ENCODE measurements at regions not wholly inside any gene's neighbourhood (a gene's known extent, or its start where the extent isn't known, plus 50 kb on each side); places are given as distances from the start of the nearest gene placed in this dataset.

GRCh38 chr10:78187371-78187770, 153.7 kb downstream of the RPS24 start:
- TF ChIP-seq TAF1 (IDR thresholded peaks at IDR 0.05; ENCODE audit: low read depth) (no peak), RAD21 (IDR thresholded peaks at IDR 0.05; ENCODE audit: low read depth) (no peak), EP300 (IDR thresholded peaks at IDR 0.05; ENCODE audit: borderline replicate concordance) (no peak), MAX (IDR thresholded peaks at IDR 0.05) (no peak), NFIC (IDR thresholded peaks at IDR 0.05) (no peak)

Data from Ishikawa (cell line).